Caco-2 (cell line): ENCODE measurements at regions not wholly inside any gene's neighbourhood (a gene's known extent, or its start where the extent isn't known, plus 50 kb on each side); places are given as distances from the start of the nearest gene placed in this dataset.

Experiments used
- BruUV-seq: library from RNA; stranded (reverse); fragments of 400-500 nt; replicated peaks from 2 replicates; lab custom pipeline; 2021; lab: Mats Ljungman, UMichigan
- CTCF ChIA-PET: fragments of 300-600 bp; sonication (Branson Sonifier 250); formaldehyde crosslinking; loops from one replicate; lab custom pipeline; 2022; ENCODE audit warnings: antibody characterized with exemption; lab: Charles Lee
- POLR2A ChIA-PET: fragments of 300-600 bp; sonication (Branson Sonifier 250); formaldehyde crosslinking; loops from one replicate; lab custom pipeline; 2022; ENCODE audit warnings: antibody characterized with exemption; lab: Charles Lee
- DNase-seq, 2 experiments: peaks; one replicate each; pipeline versions ENCODE4 v3.0.0 to v3.0.0-alpha.2; 2020 to 2022
- H3K27me3 ChIP-seq: replicated peaks from 2 replicates; pipeline ENCODE4 v1.6.0; 2011; ENCODE audit warnings: low read length; ENCODE audit not compliant: control insufficient read depth, insufficient read depth
- H3K36me3 ChIP-seq: 2 replicates; pipeline ENCODE4 v1.5.1; 2011; ENCODE audit warnings: low read length; ENCODE audit not compliant: control insufficient read depth, insufficient read depth
- H3K4me1 ChIP-seq: fragments of 250-450 bp; sonication (Bioruptor Pico); 2 replicates; pipeline ENCODE4 v1.5.1; 2020; ENCODE audit warnings: mild to moderate bottlenecking
- H3K4me3 ChIP-seq: 2 replicates; pipeline ENCODE4 v1.5.1; 2011; ENCODE audit warnings: low read depth, mild to moderate bottlenecking, control low read depth, low read length
- H3K9me3 ChIP-seq: fragments of 250-450 bp; sonication (Bioruptor Pico); 2 replicates; pipeline ENCODE4 v1.5.1; 2020; ENCODE audit warnings: mild to moderate bottlenecking, moderate library complexity
- H3K27ac Mint-ChIP-seq: one replicate; pipeline ENCODE4 v1.8.0; 2022; ENCODE audit warnings: mixed read lengths; ENCODE audit not compliant: unreplicated experiment
- H3K27me3 Mint-ChIP-seq: one replicate; pipeline ENCODE4 v1.8.0; 2022; ENCODE audit warnings: mixed read lengths; ENCODE audit not compliant: insufficient read depth, unreplicated experiment
- H3K36me3 Mint-ChIP-seq: one replicate; pipeline ENCODE4 v1.8.0; 2022; ENCODE audit warnings: mild to moderate bottlenecking, mixed read lengths; ENCODE audit not compliant: insufficient read depth, unreplicated experiment
- H3K4me1 Mint-ChIP-seq: one replicate; pipeline ENCODE4 v1.8.0; 2022; ENCODE audit warnings: low read depth, mixed read lengths; ENCODE audit not compliant: unreplicated experiment
- H3K4me3 Mint-ChIP-seq: one replicate; pipeline ENCODE4 v1.8.0; 2022; ENCODE audit warnings: mild to moderate bottlenecking, moderate library complexity, mixed read lengths; ENCODE audit not compliant: unreplicated experiment
- H3K9me3 Mint-ChIP-seq: one replicate; pipeline ENCODE4 v1.8.0; 2022; ENCODE audit warnings: mixed read lengths; ENCODE audit not compliant: unreplicated experiment
- CTCF ChIP-seq, 2 experiments: fragments of 200-600 bp in 1 of 2; IDR thresholded peaks; 1 replicate in 1 of 2; 2 replicates in 1 of 2; pipeline versions ENCODE4 v1.5.1 to v1.8.0; 2011 to 2022; ENCODE audit warnings: antibody characterized with exemption in 1 of 2, control low read depth in 1 of 2, inconsistent platforms in 1 of 2, low read depth in 1 of 2, low read length in 1 of 2, mild to moderate bottlenecking in 1 of 2, moderate library complexity in 1 of 2; ENCODE audit not compliant: insufficient read depth in 1 of 2, severe bottlenecking in 1 of 2, unreplicated experiment in 1 of 2
- intact Hi-C: fragments of 100-400 bp; cut with micrococcal nuclease; formaldehyde crosslinking; loops from one replicate; pipeline ENCODE4 v1.10.0; 2022; ENCODE audit not compliant: unreplicated experiment

GRCh38 chr16:56042416-56042815, 148.9 kb upstream of the GNAO1 start:
- no peak for TF ChIP-seq CTCF (IDR thresholded peaks at IDR 0.05; ENCODE audit: insufficient read depth in 1 of 2, low read depth in 1 of 2, low read length in 1 of 2, severe bottlenecking in 1 of 2, unreplicated experiment in 1 of 2)
- intact Hi-C loops: loop anchor here (10.0 kb wide), 1 partner anchor 242 kb away; no protein-coding TSS in a partner anchor
- DNase-seq: no peak
- ChIA-PET POLR2A (no interaction called here), CTCF (no interaction called here)
- H3K4me3 ChIP-seq: no peak overlapping the region
- no TSS peak for BruUV-seq
- H3K36me3 ChIP-seq: no peaks in the 10 kb centered on the region
- Mint-ChIP-seq H3K9me3 (peaks cover 21% of the 10 kb centered on the region), H3K4me3 (no peak overlapping the region), H3K36me3 (no peaks in the 10 kb centered on the region), H3K27me3 (peaks cover 6% of the 10 kb centered on the region), H3K4me1 (peaks cover 6% of the 10 kb centered on the region), H3K27ac (no peak overlapping the region)
- H3K27me3 ChIP-seq: no peaks in the 10 kb centered on the region
- H3K9me3 ChIP-seq: no peaks in the 10 kb centered on the region; the same call in 1 of the 2 replicates
- H3K4me1 ChIP-seq: no peaks in the 10 kb centered on the region

GRCh38 chr16:56041556-56042140, 149.6 kb upstream of the GNAO1 start:
- H3K27me3 Mint-ChIP-seq: peaks cover 4% of the 10 kb centered on the region

GRCh38 chr16:56038564-56039098, 152.7 kb upstream of the GNAO1 start:
- intact Hi-C loops: no loop called here
- Mint-ChIP-seq H3K27me3 (peaks cover 6% of the 10 kb centered on the region), H3K36me3 (no peaks in the 10 kb centered on the region), H3K4me3 (no peak overlapping the region), H3K9me3 (peaks cover 44% of the 10 kb centered on the region), H3K4me1 (peaks cover 6% of the 10 kb centered on the region), H3K27ac (no peak overlapping the region)
- BruUV-seq: no TSS peak
- ChIA-PET CTCF (no interaction called here), POLR2A (no interaction called here)
- no peak for TF ChIP-seq CTCF (IDR thresholded peaks at IDR 0.05; ENCODE audit: insufficient read depth in 1 of 2, low read depth in 1 of 2, low read length in 1 of 2, severe bottlenecking in 1 of 2, unreplicated experiment in 1 of 2)
- no peaks in the 10 kb centered on the region for H3K36me3 ChIP-seq
- peaks cover 12% of the 10 kb centered on the region for H3K9me3 ChIP-seq
- no peak for DNase-seq
- H3K27me3 ChIP-seq: no peaks in the 10 kb centered on the region
- no peaks in the 10 kb centered on the region for H3K4me1 ChIP-seq
- H3K4me3 ChIP-seq: no peak overlapping the region

More at GRCh38 chr16:56041556-56042140, 149.6 kb upstream of the GNAO1 start:
- peak; percentile 57 to 64 for TF ChIP-seq CTCF (IDR thresholded peaks at IDR 0.05; ENCODE audit: insufficient read depth in 1 of 2, low read depth in 1 of 2, low read length in 1 of 2, severe bottlenecking in 1 of 2, unreplicated experiment in 1 of 2)
- Mint-ChIP-seq H3K4me1 (peaks cover 6% of the 10 kb centered on the region), H3K27ac (no peak overlapping the region), H3K36me3 (no peaks in the 10 kb centered on the region), H3K4me3 (no peak overlapping the region), H3K9me3 (peaks cover 29% of the 10 kb centered on the region)
- BruUV-seq: no TSS peak
- H3K36me3 ChIP-seq: no peaks in the 10 kb centered on the region
- ChIA-PET CTCF (no interaction called here), POLR2A (no interaction called here)
- H3K27me3 ChIP-seq: no peaks in the 10 kb centered on the region
- intact Hi-C loops: loop anchor here (1.0 to 10.0 kb wide), 3 partner anchors 97 to 277 kb away; no protein-coding TSS in a partner anchor
- H3K4me1 ChIP-seq: no peaks in the 10 kb centered on the region
- H3K9me3 ChIP-seq: peaks cover 6% of the 10 kb centered on the region; the same call in 1 of the 2 replicates
- no peak overlapping the region for H3K4me3 ChIP-seq
- peak; percentile 73 to 84 for DNase-seq
